Suppressor macrophage treated with lipopolysaccharide for 1 hour (primary cell): ENCODE measurements at regions not wholly inside any gene's neighbourhood (a gene's known extent, or its start where the extent isn't known, plus 50 kb on each side); places are given as distances from the start of the nearest gene placed in this dataset.
"Not testable (repeated sequence)": the region's sequence is repeated elsewhere in the genome, so short reads cannot be mapped to it uniquely, and the experiment has no call there.

Experiments
- DNase-seq, 3 donors: peaks; one replicate each; pipeline ENCODE4 v3.0.0-alpha.2; 2020 to 2022

GRCh38 chr3:74413547-74414241, 200.8 kb downstream of the CNTN3 start:
- no peak for DNase-seq

DNA sequence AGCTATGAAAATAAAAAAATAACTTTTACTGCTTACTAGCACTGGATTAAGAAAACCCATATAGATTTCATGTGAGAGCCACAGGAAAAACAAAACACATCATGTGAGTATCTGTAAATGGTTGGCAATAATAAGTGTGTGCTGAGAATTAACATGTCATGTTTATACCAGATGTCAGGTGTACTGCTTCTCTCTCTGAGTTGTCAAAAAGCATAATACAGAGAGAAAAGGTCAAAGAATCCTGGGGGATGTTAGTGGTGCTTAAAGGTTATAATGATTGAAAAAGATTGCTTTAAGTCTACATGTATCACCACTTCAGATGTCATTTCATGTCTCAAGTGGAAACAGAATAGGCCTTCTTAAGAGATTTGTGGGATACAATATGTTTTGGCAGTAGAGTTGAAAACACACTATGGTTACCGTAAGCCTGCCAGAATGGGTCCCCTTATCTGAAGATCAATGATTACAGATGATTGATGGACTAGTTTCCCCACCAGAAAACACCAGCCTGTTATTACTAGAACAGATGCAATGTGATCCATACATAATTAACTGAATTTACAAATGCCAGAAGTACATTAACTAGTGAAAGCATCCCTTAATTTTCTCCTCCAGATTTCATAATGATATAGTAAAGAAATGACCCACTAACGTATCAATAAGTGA, 204.1 kb downstream of the CNTN3 start:
- no peak for DNase-seq

DNA sequence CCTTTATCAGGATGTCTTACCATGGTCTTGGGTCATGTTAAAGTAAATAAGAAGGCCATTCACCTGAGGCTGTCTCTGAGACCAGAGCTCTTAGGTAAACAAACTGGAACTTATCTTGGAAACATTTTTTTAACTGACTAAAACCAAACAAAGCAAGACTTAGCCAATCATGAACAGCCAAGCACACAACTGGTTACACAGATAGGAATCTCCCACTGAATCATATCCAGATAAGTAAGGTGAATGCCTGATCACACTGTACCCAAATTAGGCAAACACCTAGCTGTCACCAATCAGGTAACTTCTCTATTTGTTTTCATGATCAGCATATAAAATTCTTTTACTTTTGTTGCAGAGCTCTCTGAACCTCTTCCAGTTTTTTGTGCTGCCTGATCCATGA, 205.4 kb downstream of the CNTN3 start:
- no peak for DNase-seq

DNA sequence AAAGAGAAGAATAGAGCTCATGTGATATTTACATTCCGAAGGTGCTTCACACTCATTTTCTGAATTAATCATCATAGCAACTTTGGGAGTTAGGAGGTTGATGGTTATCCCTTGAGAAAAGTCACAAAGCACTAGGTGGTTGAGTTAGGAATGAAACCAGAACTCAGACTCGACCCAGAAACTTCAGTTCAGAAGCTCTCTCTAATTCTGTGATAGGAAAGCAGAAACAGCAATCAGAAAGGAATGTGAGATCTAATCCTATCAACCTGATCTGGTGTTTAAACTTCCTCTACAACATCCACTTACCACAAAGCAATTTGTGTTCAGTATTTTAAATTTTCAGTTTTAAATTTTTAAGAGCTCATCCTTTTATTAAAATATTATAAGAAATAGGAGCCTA, 211.2 kb downstream of the CNTN3 start:
- no peak for DNase-seq

DNA sequence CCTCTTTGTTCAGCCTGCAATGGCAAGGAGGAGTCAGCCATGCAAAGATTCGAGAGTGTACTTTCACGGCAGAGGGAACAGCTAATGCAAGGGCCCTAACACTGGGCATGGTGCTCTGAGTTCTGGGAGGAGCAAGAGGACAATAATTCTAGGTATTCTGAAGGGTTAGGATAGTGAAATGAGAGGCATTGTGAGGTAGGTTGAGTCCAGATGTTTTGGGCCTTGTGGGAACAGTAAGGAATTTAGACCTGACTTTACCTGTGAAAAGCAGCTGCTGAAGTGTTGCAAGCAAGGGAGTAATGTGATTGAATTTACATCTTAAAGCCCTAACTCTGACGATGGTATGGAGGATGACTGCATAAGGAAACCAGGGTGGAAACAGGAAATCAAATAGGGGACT, 211.6 kb downstream of the CNTN3 start:
- no peak for DNase-seq

DNA sequence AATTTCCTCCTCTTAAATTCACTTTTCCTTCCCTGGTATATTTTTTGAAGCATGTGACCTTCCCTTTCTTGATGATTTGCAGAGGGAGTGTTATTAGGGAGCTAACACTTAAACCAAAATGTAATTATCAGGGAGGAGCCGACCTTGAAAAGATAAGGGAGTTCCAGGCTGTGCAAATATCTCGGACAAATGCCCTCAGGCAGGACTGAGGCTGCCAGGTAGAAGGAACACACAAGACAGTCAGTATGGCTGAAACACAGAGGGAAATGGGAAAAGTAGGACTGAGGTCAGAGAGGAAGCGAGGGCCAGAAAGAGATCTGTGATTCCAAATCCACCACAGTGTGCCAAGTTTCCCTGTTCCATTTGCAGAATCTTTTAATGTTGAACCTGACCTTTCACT, 221.0 kb downstream of the CNTN3 start:
- DNase-seq: no peak

DNA sequence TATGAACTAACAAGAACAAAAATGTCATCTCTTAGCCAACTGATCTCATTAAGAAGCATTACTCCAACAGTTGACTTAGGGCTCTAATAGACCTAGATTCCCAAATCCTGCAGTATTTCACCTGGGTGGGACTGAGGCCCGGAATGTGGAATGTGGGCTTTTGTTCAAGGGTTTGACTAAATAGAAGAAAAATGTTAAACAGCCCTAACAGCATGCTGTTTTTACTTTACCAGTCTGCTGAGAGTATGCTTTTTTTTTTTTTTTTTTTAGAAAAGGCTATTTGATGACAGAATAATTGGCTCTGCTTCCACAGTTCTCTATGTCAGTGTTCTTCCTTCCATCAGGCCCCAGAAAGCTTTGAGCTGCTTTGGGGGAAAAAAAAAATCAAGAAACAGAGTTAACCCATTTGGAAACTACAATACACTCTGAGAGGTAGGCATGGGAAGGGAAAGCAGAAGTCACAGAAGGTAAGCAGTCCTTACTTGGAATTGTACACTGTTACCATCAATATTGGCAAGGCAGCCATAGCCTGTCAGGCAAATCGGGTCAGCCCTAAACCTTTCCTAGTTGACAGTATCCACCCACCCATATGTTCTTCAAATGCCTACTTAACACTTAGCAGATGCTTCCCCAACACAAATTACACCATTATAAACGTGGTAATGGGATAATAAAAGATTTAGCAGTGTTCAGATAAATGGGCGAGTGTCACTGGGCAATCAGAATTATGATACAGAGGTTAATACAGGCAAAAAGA, 224.2 kb downstream of the CNTN3 start:
- DNase-seq: no peak

DNA sequence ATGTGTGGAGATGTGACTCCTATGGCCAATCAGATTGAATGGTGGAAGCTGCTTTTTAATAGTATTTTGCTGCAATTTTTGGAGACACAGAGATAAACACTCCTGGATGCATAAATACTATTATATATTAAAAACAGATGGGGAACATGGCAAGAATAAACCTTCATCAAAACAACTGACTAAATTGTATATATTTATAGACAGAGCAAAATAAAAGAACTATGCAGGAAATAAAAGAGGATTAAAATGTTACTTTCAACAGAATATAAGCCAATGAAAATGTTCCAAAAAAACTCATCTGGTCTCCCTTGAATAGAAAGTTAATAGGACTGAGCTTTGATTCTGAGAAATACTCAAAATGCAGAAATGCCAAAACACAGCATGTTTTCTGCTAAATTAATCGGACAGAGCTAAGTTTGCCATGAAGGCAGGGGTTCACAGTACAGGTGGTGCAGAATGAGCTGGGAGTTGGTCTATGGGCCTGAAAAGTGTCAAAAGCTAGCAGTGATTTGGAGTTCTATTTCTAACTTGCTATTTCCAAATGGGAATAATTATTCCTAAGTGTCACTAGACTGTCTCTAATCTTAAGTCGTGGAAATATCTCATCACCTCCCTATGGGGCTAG, 227.2 kb downstream of the CNTN3 start:
- no peak for DNase-seq

GRCh38 chr3:74384159-74384558, 230.3 kb downstream of the CNTN3 start:
- no peak for DNase-seq

GRCh38 chr3:74377669-74378068, 236.8 kb downstream of the CNTN3 start:
- DNase-seq: no peak

DNA sequence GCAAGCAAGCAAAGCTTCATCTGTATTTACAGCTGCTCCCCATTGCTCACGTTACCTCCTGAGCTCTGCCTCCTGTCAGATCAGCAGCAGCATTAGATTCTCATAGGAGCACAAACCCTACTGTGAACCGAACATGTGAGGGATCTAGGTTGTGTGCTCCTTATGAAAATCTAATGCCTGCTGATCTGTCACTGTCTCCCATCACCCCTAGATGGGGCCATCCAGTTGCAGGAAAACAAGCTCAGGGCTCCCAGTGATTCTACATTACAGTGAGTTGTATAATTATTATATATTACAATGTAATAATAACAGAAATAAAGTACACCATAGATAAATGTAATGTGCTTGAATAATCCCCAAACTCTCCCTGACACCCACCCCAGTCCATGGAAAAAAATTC, 238.1 kb downstream of the CNTN3 start:
- not testable (repeated sequence) for DNase-seq

DNA sequence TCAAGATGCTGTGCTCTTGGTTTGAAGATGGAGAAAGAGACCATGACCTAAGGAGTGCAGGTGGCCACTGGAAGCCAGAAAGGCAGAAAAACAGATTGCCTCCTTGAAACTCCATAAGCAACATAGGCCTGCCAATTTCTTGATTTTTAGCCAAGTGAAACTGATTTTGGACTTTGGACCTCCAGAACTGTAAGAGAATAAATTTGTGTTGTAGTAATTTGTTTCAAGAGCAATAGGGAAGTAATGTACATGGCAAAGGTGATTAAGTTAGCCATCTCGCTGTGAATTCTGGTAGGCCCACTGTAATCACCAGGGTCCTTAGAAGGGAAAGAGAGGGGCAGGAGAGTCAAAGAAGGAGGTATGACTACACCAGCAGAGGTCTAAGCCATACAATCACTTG, 238.8 kb downstream of the CNTN3 start:
- DNase-seq: no peak

GRCh38 chr3:74372743-74373142, 241.7 kb downstream of the CNTN3 start:
- no peak for DNase-seq

DNA sequence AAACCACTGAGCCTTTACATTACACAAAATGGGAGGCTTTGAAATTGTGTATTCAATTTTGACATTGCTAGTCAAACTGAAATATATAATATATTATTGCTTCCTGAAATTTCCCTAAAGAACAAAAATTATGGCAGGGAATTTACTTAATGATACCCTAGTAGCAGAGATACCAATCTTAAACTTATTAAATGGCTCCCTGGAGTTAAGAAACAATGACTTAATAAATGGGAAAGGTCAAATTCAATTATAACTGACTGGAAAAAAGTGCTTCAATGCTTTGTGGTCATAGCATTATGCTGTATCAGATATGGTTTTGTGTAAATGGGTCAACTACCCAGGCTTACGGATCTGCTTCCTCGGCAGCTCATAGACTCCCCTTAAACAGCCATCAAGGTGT, 244.1 kb downstream of the CNTN3 start:
- DNase-seq: no peak

GRCh38 chr3:74366331-74366730, 248.1 kb downstream of the CNTN3 start:
- DNase-seq: no peak

DNA sequence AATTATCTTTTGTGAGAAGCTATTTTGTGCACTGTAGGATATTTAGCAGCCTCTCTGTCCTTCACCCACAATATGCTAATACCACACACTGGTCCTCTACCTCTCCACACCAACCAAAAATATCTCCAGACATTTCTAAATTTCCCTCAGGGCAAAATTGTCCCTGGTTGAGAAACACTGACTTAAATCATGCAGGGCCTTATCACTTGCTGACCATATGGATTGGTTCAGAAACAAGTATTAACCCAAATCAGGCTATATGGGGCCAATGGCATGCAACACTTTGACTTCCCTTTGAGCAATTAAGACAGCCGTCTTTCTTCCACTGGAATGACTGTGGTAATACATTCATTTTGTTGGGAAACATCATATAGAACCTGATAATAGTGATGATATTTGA, 251.1 kb downstream of the CNTN3 start:
- DNase-seq: no peak

DNA sequence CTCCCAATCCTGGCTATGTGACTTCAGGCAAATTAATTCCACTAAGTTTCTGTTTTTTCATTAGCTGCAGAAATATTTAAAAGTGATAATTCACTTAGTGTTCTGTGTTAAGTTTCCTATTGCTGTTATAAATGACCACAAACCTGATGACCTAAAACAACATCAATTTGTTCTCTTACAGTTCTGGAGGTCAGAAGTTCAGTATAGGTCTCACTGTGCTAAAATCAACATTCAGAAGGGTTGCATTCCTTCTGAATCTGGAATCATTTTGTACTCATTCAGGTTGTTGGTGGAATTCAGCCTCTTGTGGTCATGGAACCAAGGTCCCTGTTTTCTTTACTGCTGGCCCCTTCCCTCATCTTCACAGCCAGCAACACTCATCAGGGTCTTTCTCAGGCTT, 254.1 kb downstream of the CNTN3 start:
- DNase-seq: no peak

- no peak for DNase-seq
These were observed 256.6 kb downstream of the CNTN3 start for GRCh38 chr3:74357881-74358280.

- DNase-seq: no peak
These were observed 261.4 kb downstream of the CNTN3 start for GRCh38 chr3:74353039-74353438.

DNA sequence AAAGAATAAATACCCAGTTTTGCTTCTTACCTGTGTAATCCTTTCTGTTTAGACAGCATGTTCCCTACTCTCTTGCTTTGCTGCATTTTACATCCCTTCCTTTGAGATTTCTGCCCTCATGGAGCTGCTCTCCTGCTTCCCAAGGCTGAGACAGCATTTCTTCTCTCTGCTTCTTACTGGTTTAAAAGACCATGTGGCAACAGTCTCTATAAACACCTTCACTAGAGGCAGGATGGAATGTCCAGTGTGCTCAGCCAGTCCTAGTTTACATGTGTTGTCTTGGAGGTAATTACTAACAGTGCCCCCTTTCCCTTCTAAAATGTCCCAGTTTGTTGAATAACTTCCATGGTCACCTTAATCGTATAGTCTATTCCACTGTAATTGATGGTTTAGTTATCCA, 262.3 kb downstream of the CNTN3 start:
- no peak for DNase-seq

DNA sequence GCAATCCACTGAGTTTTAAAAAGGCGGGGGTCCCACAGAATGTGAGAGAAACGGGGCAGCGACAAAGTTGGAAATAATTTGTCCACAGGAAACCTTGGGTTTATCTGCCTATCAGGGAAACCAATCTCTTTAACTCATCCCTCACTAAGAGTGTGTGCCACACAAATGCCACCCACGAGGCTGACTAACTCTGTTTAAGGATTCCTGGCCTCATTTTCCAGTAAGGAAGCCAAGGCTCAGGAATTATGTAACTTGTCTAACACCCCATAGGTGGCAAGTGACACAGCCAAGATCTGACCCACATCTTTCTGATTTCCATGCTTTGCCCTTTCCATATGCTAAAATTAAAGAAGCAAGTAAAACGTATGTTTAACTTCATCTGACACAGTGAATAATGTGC, 263.2 kb downstream of the CNTN3 start:
- DNase-seq: no peak

GRCh38 chr3:74349015-74349414, 265.4 kb downstream of the CNTN3 start:
- no peak for DNase-seq

DNA sequence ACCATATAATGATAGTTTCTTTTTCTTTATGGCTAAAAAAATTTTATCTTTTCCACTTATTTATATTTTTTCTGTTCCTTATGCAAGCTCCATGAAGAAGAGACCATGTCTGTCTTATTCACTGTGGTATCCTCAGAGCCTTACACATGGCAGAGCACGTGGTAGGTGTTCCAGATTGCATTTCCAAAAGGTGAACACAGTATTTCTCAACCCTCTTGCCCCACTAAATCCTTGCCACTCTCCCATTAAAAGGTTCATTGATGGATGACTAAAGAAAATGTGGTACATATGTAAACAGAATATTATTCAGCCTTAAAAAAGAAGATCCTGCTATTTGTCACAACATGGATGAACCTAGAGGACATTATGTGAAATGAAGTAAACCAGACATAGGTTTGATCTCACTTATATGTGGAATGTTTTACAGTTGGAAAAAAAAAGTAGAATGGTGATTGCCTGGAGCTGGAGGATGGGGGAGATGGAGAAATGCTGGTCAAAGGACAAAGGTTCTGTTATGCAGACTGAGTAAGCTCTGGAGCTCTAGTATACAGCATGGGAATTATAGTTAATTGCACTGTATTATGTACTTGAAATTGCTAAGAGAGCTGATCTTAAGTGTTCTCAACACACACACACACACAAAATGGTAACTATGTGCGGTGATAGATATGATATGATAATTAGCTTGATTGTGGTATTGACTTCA, 266.7 kb downstream of the CNTN3 start:
- DNase-seq: no peak
